ENCODE measurements at regions not wholly inside any gene's neighbourhood (a gene's known extent, or its start where the extent isn't known, plus 50 kb on each side); places are given as distances from the start of the nearest gene placed in this dataset.

DNA sequence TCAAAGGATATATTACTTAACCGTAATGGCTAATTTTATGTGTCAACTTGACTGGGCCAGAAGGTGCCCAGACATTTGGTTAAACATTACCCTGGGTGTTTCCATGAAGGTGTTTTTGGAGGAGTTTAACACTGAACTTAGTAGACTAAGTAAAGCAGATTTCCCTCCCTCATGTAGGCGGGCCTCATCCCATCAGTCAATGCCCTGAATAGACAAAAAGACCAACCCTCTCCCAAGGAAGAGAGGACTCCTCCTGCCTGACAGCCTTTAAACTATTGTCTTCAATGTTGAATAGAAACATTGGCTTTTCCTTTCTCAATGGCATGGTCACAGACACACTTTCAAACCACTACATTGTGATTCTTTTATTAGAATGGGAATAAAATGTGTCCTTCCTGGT lies 121.9 kb downstream of the SETD4 start:
- TF ChIP-seq EZH2phosphoT487 (IDR thresholded peaks at IDR 0.05; ENCODE audit: insufficient read depth, low read depth): no peak
- no peak for TF ChIP-seq EZH2 (IDR thresholded peaks at IDR 0.05; ENCODE audit: insufficient read depth, poor library complexity, severe bottlenecking)
